IMR-90 (cell line): ENCODE measurements at regions not wholly inside any gene's neighbourhood (a gene's known extent, or its start where the extent isn't known, plus 50 kb on each side); places are given as distances from the start of the nearest gene placed in this dataset.

Experiments used
- CTCF ChIP-seq: conservative IDR thresholded peaks from 2 replicates; pipeline ENCODE4 v1.5.1; 2012; ENCODE audit warnings: mild to moderate bottlenecking, low read depth, low read length, improper control_type of control experiment
- MAFK ChIP-seq: IDR thresholded peaks from 2 replicates; pipeline ENCODE4 v1.6.1; 2012; ENCODE audit warnings: low read depth, low read length, improper control_type of control experiment
- POLR2A ChIP-seq: IDR thresholded peaks from 2 replicates; pipeline ENCODE4 v1.6.1; 2012; ENCODE audit warnings: mild to moderate bottlenecking, low read depth, low read length
- RAD21 ChIP-seq: IDR thresholded peaks from 2 replicates; pipeline ENCODE4 v1.6.1; 2012; ENCODE audit warnings: low read length, improper control_type of control experiment
- RFX5 ChIP-seq: IDR thresholded peaks from 2 replicates; pipeline ENCODE4 v1.8.0; 2012; ENCODE audit warnings: low read depth, mild to moderate bottlenecking, low read length, moderate library complexity
- TF ChIP-seq, protein P1 (sequence below): fragments of 150-350 bp; IDR thresholded peaks from 2 replicates; pipeline ENCODE4 v1.6.1; 2017; ENCODE audit warnings: mild to moderate bottlenecking, antibody characterized with exemption, low read length, low read depth
- TF ChIP-seq, protein P2 (sequence below): fragments of 150-350 bp; IDR thresholded peaks from 2 replicates; pipeline ENCODE4 v1.6.1; 2016; ENCODE audit warnings: low read depth, mild to moderate bottlenecking, low read length, moderate library complexity, borderline replicate concordance

- TF ChIP-seq CTCF (no peak), RAD21 (no peak), POLR2A (no peak), MAFK (no peak), RFX5 (no peak)
- TF ChIP-seq, protein P1, sequence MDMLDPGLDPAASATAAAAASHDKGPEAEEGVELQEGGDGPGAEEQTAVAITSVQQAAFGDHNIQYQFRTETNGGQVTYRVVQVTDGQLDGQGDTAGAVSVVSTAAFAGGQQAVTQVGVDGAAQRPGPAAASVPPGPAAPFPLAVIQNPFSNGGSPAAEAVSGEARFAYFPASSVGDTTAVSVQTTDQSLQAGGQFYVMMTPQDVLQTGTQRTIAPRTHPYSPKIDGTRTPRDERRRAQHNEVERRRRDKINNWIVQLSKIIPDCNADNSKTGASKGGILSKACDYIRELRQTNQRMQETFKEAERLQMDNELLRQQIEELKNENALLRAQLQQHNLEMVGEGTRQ = no peak
- TF ChIP-seq, protein P2, sequence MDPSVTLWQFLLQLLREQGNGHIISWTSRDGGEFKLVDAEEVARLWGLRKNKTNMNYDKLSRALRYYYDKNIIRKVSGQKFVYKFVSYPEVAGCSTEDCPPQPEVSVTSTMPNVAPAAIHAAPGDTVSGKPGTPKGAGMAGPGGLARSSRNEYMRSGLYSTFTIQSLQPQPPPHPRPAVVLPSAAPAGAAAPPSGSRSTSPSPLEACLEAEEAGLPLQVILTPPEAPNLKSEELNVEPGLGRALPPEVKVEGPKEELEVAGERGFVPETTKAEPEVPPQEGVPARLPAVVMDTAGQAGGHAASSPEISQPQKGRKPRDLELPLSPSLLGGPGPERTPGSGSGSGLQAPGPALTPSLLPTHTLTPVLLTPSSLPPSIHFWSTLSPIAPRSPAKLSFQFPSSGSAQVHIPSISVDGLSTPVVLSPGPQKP = no peak
These were observed 646.1 kb upstream of the ACVR2A start for GRCh38 chr2:147198651-147199171.
